ENCODE measurements at regions not wholly inside any gene's neighbourhood (a gene's known extent, or its start where the extent isn't known, plus 50 kb on each side); places are given as distances from the start of the nearest gene placed in this dataset.
"Not testable (repeated sequence)": the region's sequence is repeated elsewhere in the genome, so short reads cannot be mapped to it uniquely, and the experiment has no call there.

GRCh38 chr12:76183459-76184186 lies 99.1 kb upstream of the NAP1L1 start:
- no peaks in the 10 kb centered on the region for H3K4me1 ChIP-seq (ENCODE audit: control insufficient read depth in 2 of 2, insufficient read depth in 2 of 2, low read length in 2 of 2)
- DNase-seq (ENCODE audit: low read depth in 6 of 9, low spot score in 9 of 9) = peak in 1 of 9 donors; percentile 48
- WGBS = 88% methylated on average over 4 of the region's 4 CpGs
- no peak overlapping the region for H3K4me3 ChIP-seq (ENCODE audit: low read length in 2 of 2)
- H3K9me3 ChIP-seq (ENCODE audit: control insufficient read depth in 2 of 2, insufficient read depth in 1 of 2, low read length in 1 of 2) = no peaks in the 10 kb centered on the region
- H3K27me3 ChIP-seq (ENCODE audit: control insufficient read depth in 2 of 2, insufficient read depth in 1 of 2, low read length in 1 of 2) = no peaks in the 10 kb centered on the region
- H3K36me3 ChIP-seq (ENCODE audit: control insufficient read depth in 2 of 2, insufficient read depth in 2 of 2, low read length in 1 of 2) = no peaks in the 10 kb centered on the region
- no peak overlapping the region for H3K27ac ChIP-seq (ENCODE audit: low read depth in 1 of 2, low read length in 1 of 2)

GRCh38 chr12:76180401-76181277 lies 96.2 kb upstream of the NAP1L1 start:
- Histone ChIP-seq H3K27me3 (ENCODE audit: control insufficient read depth in 2 of 2, insufficient read depth in 1 of 2, low read length in 1 of 2) (no peaks in the 10 kb centered on the region), H3K4me1 (ENCODE audit: control insufficient read depth in 2 of 2, insufficient read depth in 2 of 2, low read length in 2 of 2) (no peaks in the 10 kb centered on the region), H3K27ac (ENCODE audit: low read depth in 1 of 2, low read length in 1 of 2) (no peak overlapping the region), H3K4me3 (ENCODE audit: low read length in 2 of 2) (no peak overlapping the region), H3K36me3 (ENCODE audit: control insufficient read depth in 2 of 2, insufficient read depth in 2 of 2, low read length in 1 of 2) (no peaks in the 10 kb centered on the region), H3K9me3 (ENCODE audit: control insufficient read depth in 2 of 2, insufficient read depth in 1 of 2, low read length in 1 of 2) (no peaks in the 10 kb centered on the region)
- no peak for DNase-seq (ENCODE audit: low read depth in 6 of 9, low spot score in 9 of 9)
- 98% methylated on average over 4 of the region's 4 CpGs for WGBS

DNA sequence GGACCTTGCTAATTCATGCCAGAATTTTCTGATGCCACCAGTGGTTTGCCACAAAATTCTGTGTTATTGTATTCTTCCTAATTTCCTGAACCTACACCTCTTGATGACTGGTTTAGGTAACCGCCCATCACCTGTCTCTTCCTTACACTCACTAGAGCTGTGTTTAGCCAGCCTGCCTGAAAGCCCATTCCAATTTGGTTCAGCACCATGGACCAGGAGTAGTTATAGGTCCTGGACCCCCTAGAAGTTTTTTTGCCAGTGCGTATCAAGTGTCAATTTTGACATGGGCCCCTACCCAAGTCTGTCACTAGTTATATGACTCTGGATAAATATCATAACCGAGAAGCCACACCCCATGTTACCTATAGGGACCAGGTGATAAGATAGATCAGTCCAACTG lies 94.0 kb upstream of the NAP1L1 start:
- DNase-seq (ENCODE audit: low read depth in 6 of 9, low spot score in 9 of 9) = no peak
- Histone ChIP-seq H3K9me3 (ENCODE audit: control insufficient read depth in 2 of 2, insufficient read depth in 1 of 2, low read length in 1 of 2) (no peaks in the 10 kb centered on the region), H3K4me3 (ENCODE audit: low read length in 2 of 2) (no peak overlapping the region), H3K27ac (ENCODE audit: low read depth in 1 of 2, low read length in 1 of 2) (no peak overlapping the region), H3K27me3 (ENCODE audit: control insufficient read depth in 2 of 2, insufficient read depth in 1 of 2, low read length in 1 of 2) (no peaks in the 10 kb centered on the region), H3K36me3 (ENCODE audit: control insufficient read depth in 2 of 2, insufficient read depth in 2 of 2, low read length in 1 of 2) (no peaks in the 10 kb centered on the region), H3K4me1 (ENCODE audit: control insufficient read depth in 2 of 2, insufficient read depth in 2 of 2, low read length in 2 of 2) (no peaks in the 10 kb centered on the region)
- WGBS = 98% methylated on average over 3 of the region's 3 CpGs

- no peaks in the 10 kb centered on the region for H3K9me3 ChIP-seq (ENCODE audit: control insufficient read depth in 2 of 2, insufficient read depth in 1 of 2, low read length in 1 of 2)
- H3K36me3 ChIP-seq (ENCODE audit: control insufficient read depth in 2 of 2, insufficient read depth in 2 of 2, low read length in 1 of 2) = no peaks in the 10 kb centered on the region
- DNase-seq (ENCODE audit: low read depth in 6 of 9, low spot score in 9 of 9) = no peak
- WGBS = 96% methylated on average over 4 of the region's 4 CpGs
- H3K27ac ChIP-seq (ENCODE audit: low read depth in 1 of 2, low read length in 1 of 2) = no peak overlapping the region
- H3K4me3 ChIP-seq (ENCODE audit: low read length in 2 of 2) = no peak overlapping the region
- H3K27me3 ChIP-seq (ENCODE audit: control insufficient read depth in 2 of 2, insufficient read depth in 1 of 2, low read length in 1 of 2) = no peaks in the 10 kb centered on the region
- H3K4me1 ChIP-seq (ENCODE audit: control insufficient read depth in 2 of 2, insufficient read depth in 2 of 2, low read length in 2 of 2) = no peaks in the 10 kb centered on the region
Measured at GRCh38 chr12:76177821-76178220, 93.3 kb upstream of the NAP1L1 start.

- DNase-seq (ENCODE audit: low read depth in 6 of 9, low spot score in 9 of 9) = no peak
- no peak overlapping the region for H3K4me3 ChIP-seq (ENCODE audit: low read length in 2 of 2)
- no peak overlapping the region for H3K27ac ChIP-seq (ENCODE audit: low read depth in 1 of 2, low read length in 1 of 2)
- H3K36me3 ChIP-seq (ENCODE audit: control insufficient read depth in 2 of 2, insufficient read depth in 2 of 2, low read length in 1 of 2) = no peaks in the 10 kb centered on the region
- H3K9me3 ChIP-seq (ENCODE audit: control insufficient read depth in 2 of 2, insufficient read depth in 1 of 2, low read length in 1 of 2) = no peaks in the 10 kb centered on the region
- no peaks in the 10 kb centered on the region for H3K27me3 ChIP-seq (ENCODE audit: control insufficient read depth in 2 of 2, insufficient read depth in 1 of 2, low read length in 1 of 2)
- H3K4me1 ChIP-seq (ENCODE audit: control insufficient read depth in 2 of 2, insufficient read depth in 2 of 2, low read length in 2 of 2) = no peaks in the 10 kb centered on the region
Measured at GRCh38 chr12:76176940-76177339, 92.5 kb upstream of the NAP1L1 start.

- not testable (repeated sequence) for H3K9me3 ChIP-seq (ENCODE audit: control insufficient read depth in 2 of 2, insufficient read depth in 1 of 2, low read length in 1 of 2); H3K27ac ChIP-seq (ENCODE audit: low read depth in 1 of 2, low read length in 1 of 2)
- 98% methylated on average over 5 of the region's 5 CpGs for WGBS
Measured at GRCh38 chr12:76175946-76176345, 91.5 kb upstream of the NAP1L1 start.

GRCh38 chr12:76173756-76174155 lies 89.3 kb upstream of the NAP1L1 start:
- Histone ChIP-seq H3K27ac (ENCODE audit: low read depth in 1 of 2, low read length in 1 of 2) (no peak overlapping the region), H3K27me3 (ENCODE audit: control insufficient read depth in 2 of 2, insufficient read depth in 1 of 2, low read length in 1 of 2) (no peaks in the 10 kb centered on the region), H3K4me1 (ENCODE audit: control insufficient read depth in 2 of 2, insufficient read depth in 2 of 2, low read length in 2 of 2) (no peaks in the 10 kb centered on the region), H3K36me3 (ENCODE audit: control insufficient read depth in 2 of 2, insufficient read depth in 2 of 2, low read length in 1 of 2) (no peaks in the 10 kb centered on the region), H3K4me3 (ENCODE audit: low read length in 2 of 2) (no peak overlapping the region), H3K9me3 (ENCODE audit: control insufficient read depth in 2 of 2, insufficient read depth in 1 of 2, low read length in 1 of 2) (no peaks in the 10 kb centered on the region)
- WGBS = 95% methylated on average over 5 of the region's 5 CpGs
- no peak for DNase-seq (ENCODE audit: low read depth in 6 of 9, low spot score in 9 of 9)

More at GRCh38 chr12:76175946-76176345, 91.5 kb upstream of the NAP1L1 start:
- H3K4me3 ChIP-seq (ENCODE audit: low read length in 2 of 2); H3K4me1 ChIP-seq (ENCODE audit: control insufficient read depth in 2 of 2, insufficient read depth in 2 of 2, low read length in 2 of 2); DNase-seq (ENCODE audit: low read depth in 6 of 9, low spot score in 9 of 9); H3K27me3 ChIP-seq (ENCODE audit: control insufficient read depth in 2 of 2, insufficient read depth in 1 of 2, low read length in 1 of 2); H3K36me3 ChIP-seq (ENCODE audit: control insufficient read depth in 2 of 2, insufficient read depth in 2 of 2, low read length in 1 of 2): not testable (repeated sequence)

DNA sequence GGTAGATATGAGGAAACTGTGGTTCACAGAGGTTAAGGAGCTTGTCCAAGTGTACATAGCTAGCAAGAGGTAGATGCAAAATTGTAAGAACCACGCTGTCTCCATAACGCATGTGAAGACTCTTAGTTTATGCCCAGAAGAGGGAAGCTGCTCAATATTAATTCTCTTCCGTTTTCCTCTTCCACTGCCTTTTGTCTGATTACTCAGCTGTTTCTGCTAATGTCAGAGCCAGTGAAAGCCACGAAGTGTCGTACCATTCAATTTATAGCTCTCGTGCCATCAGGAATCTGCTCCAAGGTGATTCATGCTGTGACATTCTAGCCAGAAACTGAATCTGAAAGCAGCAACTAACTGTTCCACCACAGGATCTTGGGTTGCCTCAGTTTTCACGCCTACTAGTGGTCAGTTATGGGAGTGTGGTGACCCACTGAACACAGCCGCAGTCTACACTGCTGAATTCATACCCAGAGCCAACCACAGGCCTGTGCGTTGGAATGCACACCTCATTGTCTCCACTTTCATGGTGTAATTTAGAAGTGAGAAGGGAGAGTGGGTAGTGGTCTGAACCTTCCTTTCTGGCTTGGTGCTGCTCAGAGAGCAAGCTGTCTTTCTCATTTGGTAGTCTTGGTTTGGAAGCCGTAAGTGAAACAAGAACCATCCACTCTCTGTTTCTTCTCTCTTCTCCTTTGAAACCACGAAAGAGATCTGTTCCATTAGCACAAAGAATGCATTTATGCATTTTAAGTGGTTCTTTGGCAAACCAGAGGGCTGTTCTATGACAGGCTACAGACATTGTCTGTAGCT lies 74.2 kb upstream of the NAP1L1 start:
- 48% methylated on average over 11 of the region's 11 CpGs for WGBS
- Histone ChIP-seq H3K27me3 (ENCODE audit: control insufficient read depth in 2 of 2, insufficient read depth in 1 of 2, low read length in 1 of 2) (no peaks in the 10 kb centered on the region), H3K4me1 (ENCODE audit: control insufficient read depth in 2 of 2, insufficient read depth in 2 of 2, low read length in 2 of 2) (no peaks in the 10 kb centered on the region), H3K27ac (ENCODE audit: low read depth in 1 of 2, low read length in 1 of 2) (peak overlapping the region in 1 of 2 donors; percentile 19), H3K9me3 (ENCODE audit: control insufficient read depth in 2 of 2, insufficient read depth in 1 of 2, low read length in 1 of 2) (no peaks in the 10 kb centered on the region), H3K4me3 (ENCODE audit: low read length in 2 of 2) (no peak overlapping the region), H3K36me3 (ENCODE audit: control insufficient read depth in 2 of 2, insufficient read depth in 2 of 2, low read length in 1 of 2) (no peaks in the 10 kb centered on the region)
- peak in 2 of 9 donors; percentile 30 to 53 for DNase-seq (ENCODE audit: low read depth in 6 of 9, low spot score in 9 of 9)

DNA sequence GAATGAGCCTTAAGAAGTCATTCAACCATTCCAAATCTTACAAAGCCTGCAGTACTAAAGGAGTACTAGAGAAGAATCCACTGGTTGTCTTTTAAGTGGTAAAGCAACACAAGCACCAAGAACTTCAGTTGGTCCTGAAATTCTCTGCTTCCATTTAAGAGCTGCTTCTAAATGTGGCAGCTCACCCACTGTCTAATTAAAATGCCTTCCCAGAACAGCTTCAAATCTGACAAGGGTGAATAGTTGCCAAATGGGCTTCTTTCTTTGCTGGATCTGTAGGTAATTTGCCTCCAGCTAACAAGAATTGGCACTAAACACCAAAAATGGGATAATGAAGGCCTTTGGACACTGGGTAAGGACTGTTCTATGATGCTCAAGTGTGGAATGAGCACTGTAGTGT lies 72.2 kb upstream of the NAP1L1 start:
- Histone ChIP-seq H3K4me1 (ENCODE audit: control insufficient read depth in 2 of 2, insufficient read depth in 2 of 2, low read length in 2 of 2) (no peaks in the 10 kb centered on the region), H3K27me3 (ENCODE audit: control insufficient read depth in 2 of 2, insufficient read depth in 1 of 2, low read length in 1 of 2) (no peaks in the 10 kb centered on the region), H3K36me3 (ENCODE audit: control insufficient read depth in 2 of 2, insufficient read depth in 2 of 2, low read length in 1 of 2) (no peaks in the 10 kb centered on the region), H3K9me3 (ENCODE audit: control insufficient read depth in 2 of 2, insufficient read depth in 1 of 2, low read length in 1 of 2) (no peaks in the 10 kb centered on the region), H3K27ac (ENCODE audit: low read depth in 1 of 2, low read length in 1 of 2) (no peak overlapping the region), H3K4me3 (ENCODE audit: low read length in 2 of 2) (no peak overlapping the region)
- no peak for DNase-seq (ENCODE audit: low read depth in 6 of 9, low spot score in 9 of 9)
